ENCODE measurements at regions not wholly inside any gene's neighbourhood (a gene's known extent, or its start where the extent isn't known, plus 50 kb on each side); places are given as distances from the start of the nearest gene placed in this dataset.

DNA sequence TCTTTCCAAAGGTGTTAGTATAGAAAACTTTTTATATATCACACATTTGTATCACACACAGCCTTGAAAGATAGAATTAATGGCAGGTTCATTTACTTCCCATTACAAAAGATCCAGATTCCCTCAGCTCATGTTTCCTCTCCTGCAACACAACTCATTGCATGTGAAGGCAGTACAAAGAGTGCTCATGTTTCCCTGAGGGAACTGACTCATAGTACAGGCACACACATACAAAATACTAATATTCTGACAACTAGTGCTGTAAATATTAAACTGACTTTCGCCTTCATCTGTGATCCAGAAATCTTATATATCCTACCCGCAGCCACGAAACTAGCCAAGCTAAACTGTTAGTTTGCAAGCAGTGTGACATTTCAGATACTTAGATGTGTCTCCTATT, 819.8 kb upstream of the PCDH7 start:
- TF ChIP-seq SMC3 (conservative IDR thresholded peaks at IDR 0.05; ENCODE audit: poor library complexity), result no peak
- no peak for TF ChIP-seq MXI1 (conservative IDR thresholded peaks at IDR 0.05; ENCODE audit: poor library complexity, severe bottlenecking)
- no peak for TF ChIP-seq CTCF (IDR thresholded peaks at IDR 0.05; ENCODE audit: poor library complexity, severe bottlenecking)
- TF ChIP-seq POLR2AphosphoS5 (IDR thresholded peaks at IDR 0.05), result no peak
- no peak for TF ChIP-seq EP300 (conservative IDR thresholded peaks at IDR 0.05; ENCODE audit: poor library complexity, severe bottlenecking)
- TF ChIP-seq EZH2 (IDR thresholded peaks at IDR 0.05; ENCODE audit: borderline replicate concordance, insufficient read depth, low read length, poor library complexity, severe bottlenecking), result no peak

Data from neural cell (in vitro differentiated cells).